ENCODE measurements at regions not wholly inside any gene's neighbourhood (a gene's known extent, or its start where the extent isn't known, plus 50 kb on each side); places are given as distances from the start of the nearest gene placed in this dataset.

GRCh38 chr10:124157271-124157681, 63.9 kb upstream of the CHST15 start (continued):
- no peak for TF ChIP-seq STAT6 (CRISPR knock-in tag; conservative IDR thresholded peaks at IDR 0.05; ENCODE audit: low read depth)
- no peak for TF ChIP-seq ZNF232 (CRISPR knock-in tag; IDR thresholded peaks at IDR 0.05)
- TF ChIP-seq ZNF138 (CRISPR knock-in tag; conservative IDR thresholded peaks at IDR 0.05), result no peak
- TF ChIP-seq JUN (CRISPR knock-in tag; IDR thresholded peaks at IDR 0.05), result no peak
- no peak for TF ChIP-seq ATF1 (CRISPR knock-in tag; IDR thresholded peaks at IDR 0.05)

GRCh38 chr10:124156524-124157260, 63.3 kb upstream of the CHST15 start:
- no peak overlapping the region for H3K4me3 Mint-ChIP-seq
- peak; percentile 51 for ATAC-seq
- no peak overlapping the region for H3K27ac Mint-ChIP-seq
- TF ChIP-seq USF2 (CRISPR knock-in tag; IDR thresholded peaks at IDR 0.05) (no peak), ZSCAN18 (CRISPR knock-in tag; IDR thresholded peaks at IDR 0.05) (no peak), E2F5 (CRISPR knock-in tag; IDR thresholded peaks at IDR 0.05) (no peak), ERG (CRISPR knock-in tag; IDR thresholded peaks at IDR 0.05) (no peak), TCF7 (CRISPR knock-in tag; IDR thresholded peaks at IDR 0.05; ENCODE audit: low read depth) (no peak), CTCF (IDR thresholded peaks at IDR 0.05) (no peak), SMAD3 (CRISPR knock-in tag; IDR thresholded peaks at IDR 0.05; ENCODE audit: borderline replicate concordance) (no peak), ZBTB21 (CRISPR knock-in tag; IDR thresholded peaks at IDR 0.05; ENCODE audit: borderline replicate concordance) (no peak), HMGA2 (CRISPR knock-in tag; IDR thresholded peaks at IDR 0.05) (no peak)
- H3K4me1 Mint-ChIP-seq, result peaks cover 28% of the 10 kb centered on the region
- ChIA-PET POLR2A (no interaction called here), CTCF (interaction anchor here (0.7 to 2.1 kb wide), 6 partner anchors 9 to 232 kb away, joined by 4 to 8 read pairs (median 4); no protein-coding TSS in a partner anchor)
- peaks cover 17% of the 10 kb centered on the region for H3K27me3 Mint-ChIP-seq (ENCODE audit: low read depth)
- peak; percentile 46 for DNase-seq (ENCODE audit: low spot score)
- peaks cover 17% of the 10 kb centered on the region for H3K36me3 Mint-ChIP-seq
- peaks cover 16% of the 10 kb centered on the region for H3K9me3 Mint-ChIP-seq

Measured in WTC11 (cell line).